ENCODE measurements at regions not wholly inside any gene's neighbourhood (a gene's known extent, or its start where the extent isn't known, plus 50 kb on each side); places are given as distances from the start of the nearest gene placed in this dataset.

DNA sequence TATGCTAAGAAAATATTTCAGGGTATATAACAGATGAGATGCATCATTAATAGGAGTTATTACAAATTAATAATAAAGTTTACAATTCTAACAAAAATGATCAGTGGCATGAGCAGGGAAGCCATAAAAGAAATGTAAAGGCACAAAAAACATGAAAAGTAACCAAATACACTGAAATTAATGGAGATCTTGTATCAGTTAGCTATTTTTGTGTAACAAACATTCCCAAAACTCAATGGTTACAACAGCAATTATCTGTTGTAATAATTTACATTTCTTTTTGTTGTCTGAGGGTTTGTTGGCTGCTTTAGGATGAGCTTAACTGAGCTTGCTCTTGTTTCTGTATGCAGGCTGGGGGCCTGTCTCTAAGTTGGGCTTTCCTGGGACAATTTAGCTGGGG, 104.3 kb upstream of the AHI1 start:
- TF ChIP-seq CTCF (IDR thresholded peaks at IDR 0.05; ENCODE audit: low read length) (no peak), EZH2 (IDR thresholded peaks at IDR 0.05; ENCODE audit: borderline replicate concordance, low read length) (no peak)
- H3K79me2 ChIP-seq (ENCODE audit: insufficient read depth, low read length): no peaks in the 10 kb centered on the region

GRCh38 chr6:135603249-135603648, 105.7 kb upstream of the AHI1 start:
- H4K20me1 ChIP-seq (ENCODE audit: insufficient read depth, low read length): no peaks in the 10 kb centered on the region
- H3K4me3 ChIP-seq (ENCODE audit: low read depth, low read length, poor library complexity, severe bottlenecking): no peak overlapping the region
- H2AFZ ChIP-seq (ENCODE audit: low read length): no peak overlapping the region
- H3K9ac ChIP-seq (ENCODE audit: low read length): no peak overlapping the region
- TF ChIP-seq EZH2 (IDR thresholded peaks at IDR 0.05; ENCODE audit: borderline replicate concordance, low read length) (no peak), CTCF (IDR thresholded peaks at IDR 0.05; ENCODE audit: low read length) (no peak)
- H3K4me2 ChIP-seq (ENCODE audit: low read length): no peak overlapping the region
- no peaks in the 10 kb centered on the region for H3K36me3 ChIP-seq (ENCODE audit: insufficient read depth, low read length)
- H3K4me1 ChIP-seq (ENCODE audit: insufficient read depth, low read length, severe bottlenecking): no peaks in the 10 kb centered on the region
- no peaks in the 10 kb centered on the region for H3K79me2 ChIP-seq (ENCODE audit: insufficient read depth, low read length)
- H3K9me2 ChIP-seq (ENCODE audit: low read depth, low read length): no peaks in the 10 kb centered on the region
- no peaks in the 10 kb centered on the region for H3F3A ChIP-seq (ENCODE audit: insufficient read depth, low read length)
- 0 out of 2 replicates have a peak, but pooled peaks cover 5% of the 10 kb centered on the region for H3K27me3 ChIP-seq (ENCODE audit: insufficient read depth, low read length)
- H3K27ac ChIP-seq (ENCODE audit: low read depth, low read length, poor library complexity, severe bottlenecking): no peak overlapping the region
- H3K9me3 ChIP-seq (ENCODE audit: low read length): no peaks in the 10 kb centered on the region

More for the DNA sequence above, 104.3 kb upstream of the AHI1 start:
- Histone ChIP-seq H3K27me3 (ENCODE audit: insufficient read depth, low read length) (0 out of 2 replicates have a peak, but pooled peaks cover 5% of the 10 kb centered on the region), H3K4me2 (ENCODE audit: low read length) (no peak overlapping the region), H3K36me3 (ENCODE audit: insufficient read depth, low read length) (no peaks in the 10 kb centered on the region), H3K9me2 (ENCODE audit: low read depth, low read length) (no peaks in the 10 kb centered on the region), H3K9me3 (ENCODE audit: low read length) (no peaks in the 10 kb centered on the region), H3F3A (ENCODE audit: insufficient read depth, low read length) (no peaks in the 10 kb centered on the region), H2AFZ (ENCODE audit: low read length) (no peak overlapping the region), H3K9ac (ENCODE audit: low read length) (no peak overlapping the region), H3K4me1 (ENCODE audit: insufficient read depth, low read length, severe bottlenecking) (no peaks in the 10 kb centered on the region), H4K20me1 (ENCODE audit: insufficient read depth, low read length) (no peaks in the 10 kb centered on the region), H3K4me3 (ENCODE audit: low read depth, low read length, poor library complexity, severe bottlenecking) (no peak overlapping the region), H3K27ac (ENCODE audit: low read depth, low read length, poor library complexity, severe bottlenecking) (no peak overlapping the region)

DNA sequence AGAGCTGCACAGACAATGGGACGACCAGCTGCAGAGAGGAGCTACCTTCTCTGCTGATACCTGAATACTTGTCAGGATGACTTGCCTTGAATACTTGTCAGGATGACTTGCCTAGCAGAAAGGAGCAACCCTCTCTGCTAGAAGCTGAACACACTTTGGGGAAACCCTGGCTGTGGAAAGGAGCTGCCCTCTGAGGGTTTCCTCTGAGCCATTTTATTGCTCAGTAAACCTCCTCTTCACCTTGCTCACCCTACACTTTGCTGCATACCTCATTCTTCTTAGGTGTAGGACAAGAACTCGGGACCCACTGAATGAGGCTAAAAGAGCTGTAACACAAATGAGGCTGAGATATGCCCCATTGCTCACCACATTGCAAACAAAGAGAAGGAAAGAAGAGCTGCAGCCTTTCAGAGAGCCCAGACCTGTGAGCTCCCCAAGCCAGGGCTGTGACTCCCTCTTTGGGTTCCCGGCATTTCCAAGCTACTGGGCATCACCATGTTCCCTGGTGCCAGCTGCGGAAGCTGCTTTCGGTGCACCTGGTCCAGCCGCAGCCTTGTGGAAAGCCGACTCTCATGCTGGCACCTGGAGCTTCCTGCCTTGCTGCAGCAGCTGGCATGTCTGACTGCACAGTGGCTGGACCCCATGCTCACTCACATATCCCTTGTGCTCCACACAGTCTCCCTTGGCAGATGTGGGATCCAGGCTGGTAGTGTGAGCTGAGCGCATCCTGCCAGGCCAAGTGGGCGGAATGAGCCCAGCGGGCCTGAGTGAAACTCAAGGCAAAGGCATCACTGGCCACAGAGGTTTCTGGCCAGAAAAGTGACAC, 106.7 kb upstream of the AHI1 start:
- Histone ChIP-seq H3K4me1 (ENCODE audit: insufficient read depth, low read length, severe bottlenecking) (no peaks in the 10 kb centered on the region), H3K9me2 (ENCODE audit: low read depth, low read length) (no peaks in the 10 kb centered on the region), H3F3A (ENCODE audit: insufficient read depth, low read length) (no peaks in the 10 kb centered on the region), H3K79me2 (ENCODE audit: insufficient read depth, low read length) (no peaks in the 10 kb centered on the region), H3K27ac (ENCODE audit: low read depth, low read length, poor library complexity, severe bottlenecking) (no peak overlapping the region), H3K36me3 (ENCODE audit: insufficient read depth, low read length) (no peaks in the 10 kb centered on the region), H3K4me2 (ENCODE audit: low read length) (no peak overlapping the region), H3K27me3 (ENCODE audit: insufficient read depth, low read length) (0 out of 2 replicates have a peak, but pooled peaks cover 5% of the 10 kb centered on the region), H2AFZ (ENCODE audit: low read length) (no peak overlapping the region), H4K20me1 (ENCODE audit: insufficient read depth, low read length) (no peaks in the 10 kb centered on the region), H3K4me3 (ENCODE audit: low read depth, low read length, poor library complexity, severe bottlenecking) (no peak overlapping the region), H3K9me3 (ENCODE audit: low read length) (no peaks in the 10 kb centered on the region), H3K9ac (ENCODE audit: low read length) (no peak overlapping the region)
- TF ChIP-seq CTCF (IDR thresholded peaks at IDR 0.05; ENCODE audit: low read length): no peak

Data from OCI-LY1 (cell line).